Neural cell (in vitro differentiated cells): ENCODE measurements at regions not wholly inside any gene's neighbourhood (a gene's known extent, or its start where the extent isn't known, plus 50 kb on each side); places are given as distances from the start of the nearest gene placed in this dataset.

ENCODE experiments used
- H2AFZ ChIP-seq: fragments of 200-600, 300-800 bp; sonication (generic), shearing (Covaris generic); 2 replicates; pipeline ENCODE4 v1.6.0; 2014; ENCODE audit warnings: low read depth, mild to moderate bottlenecking, antibody characterized with exemption, low read length, moderate library complexity
- H3F3A ChIP-seq: fragments of 200-600 bp; shearing (Covaris generic); 2 replicates; pipeline ENCODE4 v1.6.1; 2016; ENCODE audit warnings: mild to moderate bottlenecking, moderate library complexity, mixed read lengths, antibody characterized with exemption, low read length; ENCODE audit not compliant: insufficient read depth, poor library complexity, severe bottlenecking
- H3K27ac ChIP-seq: fragments of 200-600, 300-800 bp; sonication (generic), shearing (Covaris generic); 2 replicates; pipeline ENCODE4 v1.5.1; 2014; ENCODE audit warnings: mild to moderate bottlenecking, low read length, moderate library complexity
- H3K27me3 ChIP-seq: fragments of 300-800, 200-600 bp; sonication (generic), shearing (Covaris generic); 2 replicates; pipeline ENCODE4 v1.6.0; 2014; ENCODE audit warnings: mild to moderate bottlenecking, low read depth, low read length, moderate library complexity; ENCODE audit not compliant: insufficient read depth
- H3K36me3 ChIP-seq: fragments of 300-800, 200-600 bp; sonication (generic), shearing (Covaris generic); 2 replicates; pipeline ENCODE4 v1.5.1; 2014; ENCODE audit warnings: mild to moderate bottlenecking, antibody characterized with exemption, low read length, moderate library complexity; ENCODE audit not compliant: insufficient read depth
- H3K4me2 ChIP-seq: fragments of 300-800, 200-600 bp; sonication (generic), shearing (Covaris generic); 2 replicates; pipeline ENCODE4 v1.6.0; 2014; ENCODE audit warnings: mild to moderate bottlenecking, low read length
- H3K4me3 ChIP-seq: fragments of 300-800, 200-600 bp; sonication (generic), shearing (Covaris generic); 2 replicates; pipeline ENCODE4 v1.5.1; 2014; ENCODE audit warnings: mild to moderate bottlenecking, low read length, moderate library complexity
- H3K79me2 ChIP-seq: fragments of 200-600 bp; shearing (Covaris generic); replicated peaks from 2 replicates; pipeline ENCODE4 v1.6.0; 2014; ENCODE audit warnings: mild to moderate bottlenecking, low read length, moderate library complexity; ENCODE audit not compliant: insufficient read depth
- H3K9ac ChIP-seq: fragments of 300-800, 200-600 bp; sonication (generic), shearing (Covaris generic); 2 replicates; pipeline ENCODE4 v1.6.1; 2016; ENCODE audit warnings: mild to moderate bottlenecking, low read length, mixed read lengths
- H3K9me2 ChIP-seq: fragments of 200-600 bp; shearing (Covaris generic); 2 replicates; pipeline ENCODE4 v1.6.1; 2016; ENCODE audit warnings: mild to moderate bottlenecking, low read length, mixed read lengths; ENCODE audit not compliant: insufficient read depth
- H3K9me3 ChIP-seq: fragments of 200-600, 300-800 bp; sonication (generic), shearing (Covaris generic); 2 replicates; pipeline ENCODE4 v1.6.1; 2016; ENCODE audit warnings: mild to moderate bottlenecking, mixed run types, low read length, moderate library complexity, mixed read lengths
- H4K20me1 ChIP-seq: fragments of 200-600 bp; shearing (Covaris generic); 2 replicates; pipeline ENCODE4 v1.6.1; 2016; ENCODE audit warnings: mild to moderate bottlenecking, mixed run types; ENCODE audit not compliant: insufficient read depth
- EP300 ChIP-seq: fragments of 450-650 bp; conservative IDR thresholded peaks from 2 replicates; pipeline ENCODE4 v1.6.1; 2014; ENCODE audit warnings: antibody characterized with exemption, mild to moderate bottlenecking, moderate library complexity; ENCODE audit not compliant: poor library complexity, severe bottlenecking
- EZH2 ChIP-seq: fragments of 200-600, 300-800 bp; shearing (Covaris generic), sonication (generic); IDR thresholded peaks from 2 replicates; pipeline ENCODE4 v1.6.1; 2014; ENCODE audit warnings: antibody characterized with exemption, low read length, borderline replicate concordance, mild to moderate bottlenecking; ENCODE audit not compliant: insufficient read depth, poor library complexity, severe bottlenecking
- MXI1 ChIP-seq: fragments of 450-650 bp; conservative IDR thresholded peaks from 2 replicates; pipeline ENCODE4 v1.6.1; 2014; ENCODE audit warnings: antibody characterized with exemption, mild to moderate bottlenecking; ENCODE audit not compliant: poor library complexity, severe bottlenecking
- POLR2AphosphoS5 ChIP-seq: IDR thresholded peaks from 2 replicates; pipeline ENCODE4 v1.6.1; 2012
- RAD21 ChIP-seq: fragments of 450-650 bp; conservative IDR thresholded peaks from 2 replicates; pipeline ENCODE4 v1.6.1; 2014; ENCODE audit warnings: antibody characterized with exemption, mild to moderate bottlenecking, moderate library complexity
- SMC3 ChIP-seq: fragments of 450-650 bp; conservative IDR thresholded peaks from 2 replicates; pipeline ENCODE4 v1.6.1; 2014; ENCODE audit warnings: antibody characterized with exemption, mild to moderate bottlenecking, moderate library complexity; ENCODE audit not compliant: poor library complexity
- TAF1 ChIP-seq: IDR thresholded peaks from 2 replicates; pipeline ENCODE4 v1.6.1; 2012; ENCODE audit warnings: low read depth
- TF ChIP-seq, protein P1 (sequence below): fragments of 450-650 bp; IDR thresholded peaks from 2 replicates; pipeline ENCODE4 v1.5.1; 2014; ENCODE audit warnings: antibody characterized with exemption, mild to moderate bottlenecking, moderate library complexity; ENCODE audit not compliant: poor library complexity, severe bottlenecking
- TF ChIP-seq, protein P2 (sequence below): IDR thresholded peaks from 2 replicates; pipeline ENCODE4 v1.6.1; 2012; ENCODE audit warnings: borderline replicate concordance

DNA sequence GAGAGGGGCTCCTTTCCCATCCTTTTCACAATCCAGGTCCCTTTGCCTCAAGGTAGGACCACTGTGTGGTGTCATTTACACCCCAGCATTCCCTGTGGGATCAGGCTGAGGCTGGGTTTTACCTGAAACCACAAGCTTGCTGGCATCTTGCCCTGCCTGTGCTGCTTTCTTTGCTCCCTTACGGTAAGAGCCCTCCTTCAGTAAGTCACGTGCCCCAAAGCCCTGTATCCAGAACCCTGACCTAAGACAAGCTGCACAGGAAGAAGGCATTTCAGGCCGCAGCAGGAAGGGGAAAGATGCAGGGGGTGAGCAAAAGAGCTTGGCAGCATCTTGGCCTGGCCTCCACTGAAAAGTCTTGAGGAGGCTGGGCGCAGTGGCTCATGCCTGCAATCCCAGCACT lies 58.4 kb downstream of the KLHDC7A start:
- no peaks in the 10 kb centered on the region for H4K20me1 ChIP-seq
- H3K4me3 ChIP-seq: no peak overlapping the region
- no peaks in the 10 kb centered on the region for H3K9me2 ChIP-seq
- H3K9ac ChIP-seq: no peak overlapping the region
- H3K4me2 ChIP-seq: no peak overlapping the region
- H2AFZ ChIP-seq: no peak overlapping the region
- no peaks in the 10 kb centered on the region for H3K79me2 ChIP-seq
- TF ChIP-seq, protein P1, sequence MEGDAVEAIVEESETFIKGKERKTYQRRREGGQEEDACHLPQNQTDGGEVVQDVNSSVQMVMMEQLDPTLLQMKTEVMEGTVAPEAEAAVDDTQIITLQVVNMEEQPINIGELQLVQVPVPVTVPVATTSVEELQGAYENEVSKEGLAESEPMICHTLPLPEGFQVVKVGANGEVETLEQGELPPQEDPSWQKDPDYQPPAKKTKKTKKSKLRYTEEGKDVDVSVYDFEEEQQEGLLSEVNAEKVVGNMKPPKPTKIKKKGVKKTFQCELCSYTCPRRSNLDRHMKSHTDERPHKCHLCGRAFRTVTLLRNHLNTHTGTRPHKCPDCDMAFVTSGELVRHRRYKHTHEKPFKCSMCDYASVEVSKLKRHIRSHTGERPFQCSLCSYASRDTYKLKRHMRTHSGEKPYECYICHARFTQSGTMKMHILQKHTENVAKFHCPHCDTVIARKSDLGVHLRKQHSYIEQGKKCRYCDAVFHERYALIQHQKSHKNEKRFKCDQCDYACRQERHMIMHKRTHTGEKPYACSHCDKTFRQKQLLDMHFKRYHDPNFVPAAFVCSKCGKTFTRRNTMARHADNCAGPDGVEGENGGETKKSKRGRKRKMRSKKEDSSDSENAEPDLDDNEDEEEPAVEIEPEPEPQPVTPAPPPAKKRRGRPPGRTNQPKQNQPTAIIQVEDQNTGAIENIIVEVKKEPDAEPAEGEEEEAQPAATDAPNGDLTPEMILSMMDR: no peak
- TF ChIP-seq SMC3 (no peak), MXI1 (no peak), RAD21 (no peak), EP300 (no peak)
- H3K27ac ChIP-seq: no peak overlapping the region
- peaks cover 3% of the 10 kb centered on the region for H3F3A ChIP-seq
- H3K9me3 ChIP-seq: peaks cover 4% of the 10 kb centered on the region
- H3K27me3 ChIP-seq: no peaks in the 10 kb centered on the region
- H3K36me3 ChIP-seq: no peaks in the 10 kb centered on the region

DNA sequence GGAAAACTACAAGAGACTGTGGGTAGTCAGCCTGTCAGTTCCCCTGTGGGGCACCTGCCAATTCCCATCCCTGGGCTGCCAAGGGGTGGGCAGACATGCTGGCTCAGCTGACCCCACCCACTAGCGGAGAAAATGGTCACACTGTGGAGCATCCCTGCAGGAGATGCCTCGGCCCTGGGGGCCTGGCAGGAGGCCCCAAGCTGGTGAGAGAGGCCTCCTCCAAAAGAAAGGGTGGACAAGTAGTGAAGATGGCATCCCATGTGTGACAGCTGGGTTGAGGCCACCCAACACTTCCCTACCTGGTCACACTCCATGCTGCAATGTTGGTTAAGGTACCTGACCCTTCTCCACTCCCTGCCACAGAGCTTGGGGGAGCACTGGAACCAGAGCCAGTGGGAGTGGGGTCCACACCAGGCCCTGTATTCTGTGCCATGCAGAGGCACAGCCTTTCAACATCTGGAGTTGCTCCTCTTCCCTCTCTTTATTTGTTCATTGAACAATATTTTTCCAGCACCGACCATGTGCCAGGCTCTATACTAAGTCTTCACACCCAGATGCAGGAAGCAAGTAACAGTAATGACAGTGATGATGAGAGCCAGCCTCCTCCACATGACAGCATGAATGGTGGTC lies 59.5 kb downstream of the KLHDC7A start:
- no peak overlapping the region for H3K9ac ChIP-seq
- H4K20me1 ChIP-seq: no peaks in the 10 kb centered on the region
- no peaks in the 10 kb centered on the region for H3K9me2 ChIP-seq
- TF ChIP-seq, protein P2, sequence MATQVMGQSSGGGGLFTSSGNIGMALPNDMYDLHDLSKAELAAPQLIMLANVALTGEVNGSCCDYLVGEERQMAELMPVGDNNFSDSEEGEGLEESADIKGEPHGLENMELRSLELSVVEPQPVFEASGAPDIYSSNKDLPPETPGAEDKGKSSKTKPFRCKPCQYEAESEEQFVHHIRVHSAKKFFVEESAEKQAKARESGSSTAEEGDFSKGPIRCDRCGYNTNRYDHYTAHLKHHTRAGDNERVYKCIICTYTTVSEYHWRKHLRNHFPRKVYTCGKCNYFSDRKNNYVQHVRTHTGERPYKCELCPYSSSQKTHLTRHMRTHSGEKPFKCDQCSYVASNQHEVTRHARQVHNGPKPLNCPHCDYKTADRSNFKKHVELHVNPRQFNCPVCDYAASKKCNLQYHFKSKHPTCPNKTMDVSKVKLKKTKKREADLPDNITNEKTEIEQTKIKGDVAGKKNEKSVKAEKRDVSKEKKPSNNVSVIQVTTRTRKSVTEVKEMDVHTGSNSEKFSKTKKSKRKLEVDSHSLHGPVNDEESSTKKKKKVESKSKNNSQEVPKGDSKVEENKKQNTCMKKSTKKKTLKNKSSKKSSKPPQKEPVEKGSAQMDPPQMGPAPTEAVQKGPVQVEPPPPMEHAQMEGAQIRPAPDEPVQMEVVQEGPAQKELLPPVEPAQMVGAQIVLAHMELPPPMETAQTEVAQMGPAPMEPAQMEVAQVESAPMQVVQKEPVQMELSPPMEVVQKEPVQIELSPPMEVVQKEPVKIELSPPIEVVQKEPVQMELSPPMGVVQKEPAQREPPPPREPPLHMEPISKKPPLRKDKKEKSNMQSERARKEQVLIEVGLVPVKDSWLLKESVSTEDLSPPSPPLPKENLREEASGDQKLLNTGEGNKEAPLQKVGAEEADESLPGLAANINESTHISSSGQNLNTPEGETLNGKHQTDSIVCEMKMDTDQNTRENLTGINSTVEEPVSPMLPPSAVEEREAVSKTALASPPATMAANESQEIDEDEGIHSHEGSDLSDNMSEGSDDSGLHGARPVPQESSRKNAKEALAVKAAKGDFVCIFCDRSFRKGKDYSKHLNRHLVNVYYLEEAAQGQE: no peak
- TF ChIP-seq EZH2 (no peak), POLR2AphosphoS5 (no peak), TAF1 (no peak), RAD21 (no peak), MXI1 (no peak), SMC3 (no peak), EP300 (no peak)
- TF ChIP-seq, protein P1: no peak
- H2AFZ ChIP-seq: no peak overlapping the region
- no peaks in the 10 kb centered on the region for H3K79me2 ChIP-seq
- H3K9me3 ChIP-seq: peaks cover 4% of the 10 kb centered on the region
- no peaks in the 10 kb centered on the region for H3K27me3 ChIP-seq
- no peak overlapping the region for H3K27ac ChIP-seq
- peaks cover 3% of the 10 kb centered on the region for H3F3A ChIP-seq
- no peak overlapping the region for H3K4me2 ChIP-seq
- no peak overlapping the region for H3K4me3 ChIP-seq
- H3K36me3 ChIP-seq: no peaks in the 10 kb centered on the region
